Fibroblast of lung (primary cell): ENCODE measurements at regions not wholly inside any gene's neighbourhood (a gene's known extent, or its start where the extent isn't known, plus 50 kb on each side); places are given as distances from the start of the nearest gene placed in this dataset.

Source experiments
- DNase-seq, 2 donors: peaks; one replicate each; pipeline versions ENCODE4 v3.0.0 to v3.0.0-alpha.2; 2010; ENCODE audit warnings: low read depth in 2 of 2
- H2AFZ ChIP-seq: 2 replicates; pipeline ENCODE4 v1.5.1; 2012; ENCODE audit warnings: low read length, control low read depth, inconsistent platforms
- H3K27ac ChIP-seq: 2 replicates; pipeline ENCODE4 v1.5.1; 2011; ENCODE audit warnings: low read length, control low read depth; ENCODE audit not compliant: insufficient read depth
- H3K27me3 ChIP-seq: 2 replicates; pipeline ENCODE4 v1.5.1; 2011; ENCODE audit warnings: mild to moderate bottlenecking, low read length; ENCODE audit not compliant: control insufficient read depth, insufficient read depth
- H3K36me3 ChIP-seq: 2 replicates; pipeline ENCODE4 v1.5.1; 2011; ENCODE audit warnings: low read length; ENCODE audit not compliant: control insufficient read depth, insufficient read depth
- H3K4me1 ChIP-seq: 2 replicates; pipeline ENCODE4 v1.5.1; 2011; ENCODE audit warnings: low read length; ENCODE audit not compliant: control insufficient read depth, insufficient read depth; ENCODE audit errors: extremely low read depth
- H3K4me2 ChIP-seq: 2 replicates; pipeline ENCODE4 v1.5.1; 2011; ENCODE audit warnings: low read length, control low read depth; ENCODE audit not compliant: insufficient read depth; ENCODE audit errors: extremely low read depth
- H3K4me3 ChIP-seq, 4 experiments: fragments of 200-600 bp in 1 of 4; sonication (generic) in 1 of 4; replicated peaks in 1 of 4; 2 replicates each; pipeline ENCODE4 v1.5.1; 2011 to 2016; ENCODE audit warnings: low read length in 4 of 4, low read depth in 3 of 4, mild to moderate bottlenecking in 3 of 4, control low read depth in 2 of 4, inconsistent platforms in 1 of 4, mixed read lengths in 1 of 4; ENCODE audit not compliant: insufficient read depth in 1 of 4; ENCODE audit errors: control extremely low read depth in 1 of 4
- H3K79me2 ChIP-seq: 2 replicates; pipeline ENCODE4 v1.5.1; 2012; ENCODE audit warnings: mild to moderate bottlenecking, low read length, inconsistent platforms; ENCODE audit not compliant: control insufficient read depth, insufficient read depth
- H3K9ac ChIP-seq: 2 replicates; pipeline ENCODE4 v1.5.1; 2011; ENCODE audit warnings: mild to moderate bottlenecking, low read length, control low read depth; ENCODE audit not compliant: insufficient read depth
- H3K9me3 ChIP-seq: 2 replicates; pipeline ENCODE4 v1.5.1; 2012; ENCODE audit warnings: low read depth, low read length; ENCODE audit not compliant: control insufficient read depth, insufficient read depth
- H4K20me1 ChIP-seq: 2 replicates; pipeline ENCODE4 v1.5.1; 2011; ENCODE audit warnings: low read length; ENCODE audit not compliant: control insufficient read depth, insufficient read depth; ENCODE audit errors: extremely low read depth
- CTCF ChIP-seq, 2 donors: IDR thresholded peaks in 1 of 2; conservative IDR thresholded peaks in 1 of 2; 1 replicate in 1 of 2; 2 replicates in 1 of 2; pipeline ENCODE4 v1.5.1; 2011 to 2012; ENCODE audit warnings: low read length in 2 of 2, control low read depth in 1 of 2, inconsistent platforms in 1 of 2, low read depth in 1 of 2, mild to moderate bottlenecking in 1 of 2
- EZH2 ChIP-seq: IDR thresholded peaks from 2 replicates; pipeline ENCODE4 v1.5.1; 2012; ENCODE audit warnings: low read length, control low read depth, mild to moderate bottlenecking; ENCODE audit errors: missing control alignments

- Histone ChIP-seq H2AFZ (no peak overlapping the region), H3K4me2 (no peak overlapping the region), H3K4me3 (no peak overlapping the region), H3K36me3 (no peaks in the 10 kb centered on the region), H4K20me1 (no peaks in the 10 kb centered on the region), H3K27me3 (no peaks in the 10 kb centered on the region), H3K79me2 (no peaks in the 10 kb centered on the region), H3K4me1 (peaks cover 4% of the 10 kb centered on the region), H3K27ac (no peak overlapping the region), H3K9ac (no peak overlapping the region), H3K9me3 (no peaks in the 10 kb centered on the region)
- no peak for TF ChIP-seq EZH2
- no peak for TF ChIP-seq CTCF (conservative IDR thresholded peaks at IDR 0.05 in 1 of 2, IDR thresholded peaks at IDR 0.05 in 1 of 2; ENCODE audit: low read depth in 1 of 2, low read length in 2 of 2)
- peak in 1 of 2 donors; percentile 49 for DNase-seq
Measured at GRCh38 chr21:15229390-15229789, 164.6 kb upstream of the NRIP1 start.

- no peak for DNase-seq
- H3K9me3 ChIP-seq: no peaks in the 10 kb centered on the region
- H3K27ac ChIP-seq: no peak overlapping the region
- H3K79me2 ChIP-seq: no peaks in the 10 kb centered on the region
- no peaks in the 10 kb centered on the region for H3K4me1 ChIP-seq
- no peak overlapping the region for H3K4me2 ChIP-seq
- H2AFZ ChIP-seq: no peak overlapping the region
- TF ChIP-seq CTCF (conservative IDR thresholded peaks at IDR 0.05 in 1 of 2, IDR thresholded peaks at IDR 0.05 in 1 of 2; ENCODE audit: low read depth in 1 of 2, low read length in 2 of 2) (no peak), EZH2 (no peak)
- no peaks in the 10 kb centered on the region for H3K27me3 ChIP-seq
- no peak overlapping the region for H3K4me3 ChIP-seq
- H4K20me1 ChIP-seq: no peaks in the 10 kb centered on the region
- no peaks in the 10 kb centered on the region for H3K36me3 ChIP-seq
- H3K9ac ChIP-seq: no peak overlapping the region
Measured at GRCh38 chr21:15233611-15234010, 168.8 kb upstream of the NRIP1 start.

GRCh38 chr21:15236111-15236510 is 171.3 kb upstream of the NRIP1 start:
- Histone ChIP-seq H2AFZ (no peak overlapping the region), H3K4me3 (no peak overlapping the region), H4K20me1 (no peaks in the 10 kb centered on the region), H3K27me3 (no peaks in the 10 kb centered on the region), H3K4me2 (no peak overlapping the region), H3K79me2 (no peaks in the 10 kb centered on the region), H3K27ac (no peak overlapping the region), H3K9ac (no peak overlapping the region), H3K36me3 (no peaks in the 10 kb centered on the region), H3K9me3 (no peaks in the 10 kb centered on the region), H3K4me1 (no peaks in the 10 kb centered on the region)
- no peak for DNase-seq
- no peak for TF ChIP-seq EZH2
- no peak for TF ChIP-seq CTCF (conservative IDR thresholded peaks at IDR 0.05 in 1 of 2, IDR thresholded peaks at IDR 0.05 in 1 of 2; ENCODE audit: low read depth in 1 of 2, low read length in 2 of 2)
